DND-41 (cell line): ENCODE measurements at regions not wholly inside any gene's neighbourhood (a gene's known extent, or its start where the extent isn't known, plus 50 kb on each side); places are given as distances from the start of the nearest gene placed in this dataset.

Source experiments
- ATAC-seq: fragments of 200-7000 bp; cut with Tn5 transposase; 3 replicates; pipeline ENCODE4 v1.9.1; 2021; ENCODE audit warnings: low read depth; ENCODE audit not compliant: insufficient read depth
- DNase-seq: peaks from one replicate; pipeline ENCODE4 v3.0.0-alpha.2; 2020
- H2AFZ ChIP-seq: 2 replicates; pipeline ENCODE4 v1.6.0; 2012; ENCODE audit warnings: low read depth, low read length
- H3K27ac ChIP-seq: 2 replicates; pipeline ENCODE4 v1.5.1; 2012; ENCODE audit warnings: low read length, inconsistent platforms
- H3K27me3 ChIP-seq: fragments of 200-600 bp; sonication (generic); 2 replicates; pipeline ENCODE4 v1.6.0; 2012; ENCODE audit warnings: low read length, mild to moderate bottlenecking, inconsistent platforms; ENCODE audit not compliant: insufficient read depth, poor library complexity
- H3K36me3 ChIP-seq: 2 replicates; pipeline ENCODE4 v1.5.1; 2012; ENCODE audit warnings: low read length, inconsistent platforms; ENCODE audit not compliant: insufficient read depth
- H3K4me1 ChIP-seq: 2 replicates; pipeline ENCODE4 v1.5.1; 2012; ENCODE audit warnings: mild to moderate bottlenecking, low read length; ENCODE audit not compliant: insufficient read depth
- H3K4me2 ChIP-seq: 2 replicates; pipeline ENCODE4 v1.6.0; 2012; ENCODE audit warnings: mild to moderate bottlenecking, moderate library complexity, low read length, inconsistent platforms; ENCODE audit not compliant: insufficient read depth
- H3K4me3 ChIP-seq, 2 experiments: fragments of 200-600 bp in 1 of 2; shearing (Covaris generic) in 1 of 2; 2 replicates each; pipeline ENCODE4 v1.5.1; 2012 to 2016; ENCODE audit warnings: inconsistent platforms in 2 of 2, low read length in 2 of 2, mild to moderate bottlenecking in 2 of 2, low read depth in 1 of 2, moderate library complexity in 1 of 2
- H3K79me2 ChIP-seq: 2 replicates; pipeline ENCODE4 v1.6.0; 2012; ENCODE audit warnings: low read length, inconsistent platforms; ENCODE audit not compliant: insufficient read depth
- H3K9ac ChIP-seq: 2 replicates; pipeline ENCODE4 v1.6.0; 2012; ENCODE audit warnings: low read depth, mild to moderate bottlenecking, inconsistent platforms, low read length, moderate library complexity
- H3K9me3 ChIP-seq: 2 replicates; pipeline ENCODE4 v1.5.1; 2012; ENCODE audit warnings: low read length, moderate library complexity, mild to moderate bottlenecking, inconsistent platforms; ENCODE audit not compliant: insufficient read depth, severe bottlenecking
- H4K20me1 ChIP-seq: 2 replicates; pipeline ENCODE4 v1.6.0; 2012; ENCODE audit warnings: low read length; ENCODE audit not compliant: insufficient read depth
- CTCF ChIP-seq: IDR thresholded peaks from 2 replicates; pipeline ENCODE4 v1.5.1; 2012; ENCODE audit warnings: borderline replicate concordance, low read length, moderate library complexity, mild to moderate bottlenecking; ENCODE audit not compliant: poor library complexity, severe bottlenecking; ENCODE audit errors: extremely low read depth
- EZH2 ChIP-seq: IDR thresholded peaks from 3 replicates; pipeline ENCODE4 v1.6.1; 2012; ENCODE audit warnings: borderline replicate concordance, low read depth, mild to moderate bottlenecking, moderate library complexity, low read length, inconsistent platforms; ENCODE audit not compliant: severe bottlenecking

DNA sequence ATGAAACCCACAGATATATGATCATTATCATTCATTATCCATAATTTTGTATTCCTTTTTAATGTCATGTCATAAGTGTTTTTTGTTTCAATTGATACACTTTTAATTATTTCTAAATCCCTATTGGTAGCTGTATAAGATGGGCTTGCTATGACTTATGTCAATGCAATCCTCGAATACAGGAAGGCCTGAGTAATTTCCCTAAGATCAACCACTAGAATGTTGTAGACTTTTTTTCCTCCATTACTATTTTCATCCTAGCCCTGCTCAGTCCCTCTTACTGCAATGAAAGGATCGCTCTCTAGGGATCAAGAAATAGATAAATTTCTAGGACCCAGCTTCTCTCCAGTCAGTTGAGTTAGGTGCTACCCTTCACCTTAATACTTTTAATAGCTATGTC, 186.3 kb downstream of the KCNE4 start:
- no peak overlapping the region for H2AFZ ChIP-seq
- no peaks in the 10 kb centered on the region for H4K20me1 ChIP-seq
- ATAC-seq (no peak), DNase-seq (no peak)
- H3K4me3 ChIP-seq: no peak overlapping the region
- H3K9ac ChIP-seq: no peak overlapping the region
- no peak for TF ChIP-seq CTCF
- TF ChIP-seq EZH2: no peak
- no peak overlapping the region for H3K4me2 ChIP-seq
- H3K9me3 ChIP-seq: no peaks in the 10 kb centered on the region
- H3K27ac ChIP-seq: no peak overlapping the region
- no peaks in the 10 kb centered on the region for H3K4me1 ChIP-seq
- H3K79me2 ChIP-seq: no peaks in the 10 kb centered on the region
- no peaks in the 10 kb centered on the region for H3K36me3 ChIP-seq
- no peaks in the 10 kb centered on the region for H3K27me3 ChIP-seq

- no peak for TF ChIP-seq EZH2
- TF ChIP-seq CTCF: no peak
- Histone ChIP-seq H3K4me1 (no peaks in the 10 kb centered on the region), H3K9ac (no peak overlapping the region), H4K20me1 (no peaks in the 10 kb centered on the region), H3K79me2 (no peaks in the 10 kb centered on the region), H3K4me3 (no peak overlapping the region), H3K27ac (no peak overlapping the region), H3K36me3 (no peaks in the 10 kb centered on the region), H3K9me3 (no peaks in the 10 kb centered on the region), H2AFZ (no peak overlapping the region), H3K4me2 (no peak overlapping the region), H3K27me3 (no peaks in the 10 kb centered on the region)
- DNase-seq (no peak), ATAC-seq (no peak)
Measured at GRCh38 chr2:223243233-223243632, 191.2 kb downstream of the KCNE4 start.

- Histone ChIP-seq H3K4me2 (no peak overlapping the region), H3K9ac (no peak overlapping the region), H3K79me2 (no peaks in the 10 kb centered on the region), H3K4me1 (no peaks in the 10 kb centered on the region), H3K27me3 (no peaks in the 10 kb centered on the region), H3K27ac (no peak overlapping the region), H3K4me3 (no peak overlapping the region), H3K9me3 (no peaks in the 10 kb centered on the region), H3K36me3 (no peaks in the 10 kb centered on the region), H2AFZ (no peak overlapping the region), H4K20me1 (no peaks in the 10 kb centered on the region)
- peak; percentile 48 for TF ChIP-seq CTCF
- TF ChIP-seq EZH2: no peak
- DNase-seq (no peak), ATAC-seq (no peak)
Measured at GRCh38 chr2:223247136-223247535, 195.1 kb downstream of the KCNE4 start.

DNA sequence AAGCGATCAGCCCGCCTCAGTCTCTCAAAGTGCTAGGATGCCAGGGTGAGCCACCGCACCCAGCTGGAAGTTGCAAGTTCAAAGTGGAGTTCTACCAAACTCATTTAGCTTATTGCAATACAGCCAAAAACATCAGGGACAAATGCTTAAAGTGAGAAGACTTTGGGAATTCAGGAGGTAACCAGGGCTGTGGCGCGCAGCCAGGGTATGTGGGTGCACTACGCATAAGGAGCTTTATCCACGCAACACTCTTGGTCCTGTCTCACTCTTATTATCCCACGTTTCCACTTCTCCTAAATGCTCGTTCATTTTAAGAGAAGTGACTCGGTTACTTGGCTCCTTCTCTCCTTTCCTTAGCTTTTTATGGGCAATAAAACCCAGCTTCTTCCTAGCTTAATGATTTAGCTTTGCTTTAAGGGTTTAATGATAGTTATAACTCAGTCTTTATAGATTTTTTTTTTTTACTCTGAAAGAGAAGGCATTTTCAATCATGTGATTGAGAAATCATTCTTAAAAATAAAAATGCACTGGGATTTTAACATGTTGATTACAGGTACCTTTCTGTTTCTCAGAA, 199.8 kb downstream of the KCNE4 start:
- Histone ChIP-seq H3K4me3 (no peak overlapping the region), H3K79me2 (no peaks in the 10 kb centered on the region), H3K4me2 (no peak overlapping the region), H4K20me1 (no peaks in the 10 kb centered on the region), H3K27me3 (no peaks in the 10 kb centered on the region), H3K27ac (no peak overlapping the region), H3K9ac (no peak overlapping the region), H3K9me3 (no peaks in the 10 kb centered on the region), H3K4me1 (no peaks in the 10 kb centered on the region), H2AFZ (no peak overlapping the region), H3K36me3 (no peaks in the 10 kb centered on the region)
- DNase-seq (no peak), ATAC-seq (no peak)
- TF ChIP-seq CTCF: no peak
- TF ChIP-seq EZH2: no peak
